IMR-90 (cell line): ENCODE measurements at regions not wholly inside any gene's neighbourhood (a gene's known extent, or its start where the extent isn't known, plus 50 kb on each side); places are given as distances from the start of the nearest gene placed in this dataset.

Experiments used
- ATAC-seq: fragments of 200-7000 bp; cut with Tn5 transposase; 2 replicates; pipeline ENCODE4 v1.9.1; 2020; ENCODE audit warnings: low read depth, mild to moderate bottlenecking, moderate library complexity
- BruUV-seq: library from RNA; stranded (reverse); fragments of 400-500 nt; replicated peaks from 2 replicates; lab custom pipeline; 2021; lab: Mats Ljungman, UMichigan
- CTCF ChIA-PET: fragments of 300-600 bp; formaldehyde crosslinking; extraction: SDS; loops from one replicate; lab custom pipeline; 2021; ENCODE audit warnings: antibody characterized with exemption; lab: Yijun Ruan, JAX
- POLR2A ChIA-PET: fragments of 300-600 bp; sonication (Branson Sonifier 250); formaldehyde crosslinking; loops from one replicate; lab custom pipeline; 2022; ENCODE audit warnings: antibody characterized with exemption; ENCODE audit not compliant: unreplicated experiment; lab: Charles Lee
- DNase-seq: peaks from one replicate; pipeline ENCODE4 v3.0.0; 2013
- H2AFZ ChIP-seq: replicated peaks from 2 replicates; pipeline ENCODE3; 2013; ENCODE audit warnings: low read length, mild to moderate bottlenecking; ENCODE audit not compliant: poor library complexity
- H2AK5ac ChIP-seq: 2 replicates; pipeline ENCODE4 v1.6.1; 2013; ENCODE audit warnings: low read depth, low read length, inconsistent platforms
- H2AK9ac ChIP-seq: replicated peaks from 2 replicates; pipeline ENCODE3; 2013; ENCODE audit warnings: mild to moderate bottlenecking, low read depth, low read length, moderate library complexity; ENCODE audit not compliant: poor library complexity
- H2BK120ac ChIP-seq: 2 replicates; pipeline ENCODE4 v1.6.1; 2013; ENCODE audit warnings: low read depth, low read length, inconsistent platforms
- H2BK15ac ChIP-seq: 3 replicates; pipeline ENCODE4 v1.6.1; 2013; ENCODE audit warnings: low read depth, low read length, inconsistent platforms
- H2BK20ac ChIP-seq: 2 replicates; pipeline ENCODE4 v1.6.1; 2013; ENCODE audit warnings: low read depth, mild to moderate bottlenecking, inconsistent platforms, low read length, moderate library complexity
- H2BK5ac ChIP-seq: 2 replicates; pipeline ENCODE4 v1.6.1; 2013; ENCODE audit warnings: mild to moderate bottlenecking, low read depth, low read length, inconsistent platforms; ENCODE audit not compliant: poor library complexity, severe bottlenecking
- H3K14ac ChIP-seq: replicated peaks from 2 replicates; pipeline ENCODE4 v1.6.1; 2013; ENCODE audit warnings: low read depth, low read length, inconsistent platforms
- H3K18ac ChIP-seq: 2 replicates; pipeline ENCODE4 v1.6.1; 2013; ENCODE audit warnings: low read depth, low read length, control low read depth
- H3K23ac ChIP-seq: 2 replicates; pipeline ENCODE4 v1.6.1; 2013; ENCODE audit warnings: low read depth, low read length, inconsistent platforms
- H3K27ac ChIP-seq: 2 replicates; pipeline ENCODE4 v1.5.1; 2013; ENCODE audit warnings: mild to moderate bottlenecking, control low read depth, low read length; ENCODE audit not compliant: insufficient read depth
- H3K27me3 ChIP-seq: 2 replicates; pipeline ENCODE4 v1.6.1; 2013; ENCODE audit warnings: low read length; ENCODE audit not compliant: control insufficient read depth, insufficient read depth
- H3K36me3 ChIP-seq: 2 replicates; pipeline ENCODE4 v1.6.1; 2013; ENCODE audit warnings: low read length, mixed read lengths; ENCODE audit not compliant: control insufficient read depth, insufficient read depth
- H3K4ac ChIP-seq: 2 replicates; pipeline ENCODE4 v1.6.1; 2013; ENCODE audit warnings: low read depth, low read length, inconsistent platforms
- H3K4me1 ChIP-seq: 2 replicates; pipeline ENCODE4 v1.6.1; 2013; ENCODE audit warnings: low read length, mixed read lengths; ENCODE audit not compliant: control insufficient read depth, insufficient read depth
- H3K4me2 ChIP-seq: 2 replicates; pipeline ENCODE4 v1.6.1; 2013; ENCODE audit warnings: low read depth, mild to moderate bottlenecking, control low read depth, low read length, moderate library complexity
- H3K4me3 ChIP-seq: 2 replicates; pipeline ENCODE4 v1.5.1; 2013; ENCODE audit warnings: low read depth, mild to moderate bottlenecking, control low read depth, low read length, moderate library complexity; ENCODE audit not compliant: insufficient read depth
- H3K56ac ChIP-seq: 2 replicates; pipeline ENCODE4 v1.6.1; 2013; ENCODE audit warnings: low read length, inconsistent platforms; ENCODE audit not compliant: insufficient read depth; ENCODE audit errors: extremely low read depth
- H3K79me1 ChIP-seq, 2 experiments: 2 replicates each; pipeline ENCODE4 v1.6.1; 2013; ENCODE audit warnings: low read length in 2 of 2, inconsistent platforms in 1 of 2, low read depth in 1 of 2
- H3K9ac ChIP-seq: 2 replicates; pipeline ENCODE4 v1.6.1; 2013; ENCODE audit warnings: low read depth, low read length, control low read depth
- H3K9me1 ChIP-seq: 2 replicates; pipeline ENCODE4 v1.6.1; 2013; ENCODE audit warnings: low read length, inconsistent platforms; ENCODE audit not compliant: insufficient read depth
- H3K9me3 ChIP-seq: 2 replicates; pipeline ENCODE4 v1.6.1; 2013; ENCODE audit warnings: low read length; ENCODE audit not compliant: control insufficient read depth, insufficient read depth
- H4K20me1 ChIP-seq: 2 replicates; pipeline ENCODE4 v1.6.1; 2013; ENCODE audit warnings: low read length, inconsistent platforms; ENCODE audit not compliant: insufficient read depth
- H4K5ac ChIP-seq: 2 replicates; pipeline ENCODE4 v1.6.1; 2013; ENCODE audit warnings: mild to moderate bottlenecking, low read depth, low read length, control low read depth
- H4K8ac ChIP-seq, 2 experiments: 2 replicates each; pipeline ENCODE4 v1.6.1; 2013; ENCODE audit warnings: low read depth in 2 of 2, low read length in 2 of 2, control low read depth in 1 of 2, inconsistent platforms in 1 of 2
- H4K91ac ChIP-seq: 2 replicates; pipeline ENCODE4 v1.6.1; 2013; ENCODE audit warnings: low read depth, low read length, inconsistent platforms; ENCODE audit not compliant: insufficient read depth
- BHLHE40 ChIP-seq: fragments of 150-350 bp; IDR thresholded peaks from 2 replicates; pipeline ENCODE4 v1.6.1; 2016; ENCODE audit warnings: mild to moderate bottlenecking, low read depth, low read length
- CEBPB ChIP-seq: IDR thresholded peaks from 2 replicates; pipeline ENCODE4 v1.6.1; 2012; ENCODE audit warnings: low read depth, low read length, improper control_type of control experiment
- ELK1 ChIP-seq: fragments of 150-350 bp; IDR thresholded peaks from 2 replicates; pipeline ENCODE4 v1.6.1; 2016; ENCODE audit warnings: low read depth, mild to moderate bottlenecking, low read length, moderate library complexity, borderline replicate concordance
- MAFK ChIP-seq: IDR thresholded peaks from 2 replicates; pipeline ENCODE4 v1.6.1; 2012; ENCODE audit warnings: low read depth, low read length, improper control_type of control experiment
- MXI1 ChIP-seq: IDR thresholded peaks from 2 replicates; pipeline ENCODE4 v1.6.1; 2012; ENCODE audit warnings: low read depth, mild to moderate bottlenecking, low read length, moderate library complexity, borderline replicate concordance
- NFE2L2 ChIP-seq: fragments of 150-350 bp; IDR thresholded peaks from 2 replicates; pipeline ENCODE4 v1.6.1; 2016; ENCODE audit warnings: low read depth, mild to moderate bottlenecking, low read length
- POLR2A ChIP-seq: IDR thresholded peaks from 2 replicates; pipeline ENCODE4 v1.6.1; 2012; ENCODE audit warnings: mild to moderate bottlenecking, low read depth, low read length
- RCOR1 ChIP-seq: IDR thresholded peaks from 2 replicates; pipeline ENCODE4 v1.6.1; 2012; ENCODE audit warnings: mild to moderate bottlenecking, low read length, improper control_type of control experiment; ENCODE audit not compliant: insufficient replicate concordance
- RFX5 ChIP-seq: IDR thresholded peaks from 2 replicates; pipeline ENCODE4 v1.8.0; 2012; ENCODE audit warnings: low read depth, mild to moderate bottlenecking, low read length, moderate library complexity
- SMC3 ChIP-seq: fragments of 150-350 bp; IDR thresholded peaks from 2 replicates; pipeline ENCODE4 v1.6.1; 2016; ENCODE audit warnings: low read depth, mild to moderate bottlenecking, antibody characterized with exemption, low read length, moderate library complexity
- USF2 ChIP-seq: fragments of 150-350 bp; IDR thresholded peaks from 2 replicates; pipeline ENCODE4 v1.6.1; 2017; ENCODE audit warnings: mild to moderate bottlenecking, antibody characterized with exemption, low read length, low read depth
- WGBS, 2 experiments: methylation state at CpG; one replicate each; pipeline versions ENCODE4 v1.1.5 to v1.1.7; 2013; ENCODE audit warnings: missing lambda C conversion rate in 2 of 2; ENCODE audit not compliant: insufficient read length in 1 of 2; ENCODE audit errors: extremely low coverage in 2 of 2; 5-methylcytosine and 5-hydroxymethylcytosine counted together
- dilution Hi-C: fragments of 300-500 bp; cut with HindIII; formaldehyde crosslinking; loops from one replicate; pipeline ENCODE4 v1.14.3; 2018; ENCODE audit warnings: low sequenced_read_pairs; ENCODE audit not compliant: unreplicated experiment
- in situ Hi-C: fragments of 300-500 bp; cut with MboI; formaldehyde crosslinking; loops from 3 replicates; pipeline ENCODE4 v1.14.3; 2019; ENCODE audit warnings: low sequenced_read_pairs, inconsistent platforms, mixed read lengths
- intact Hi-C: fragments of 100-400 bp; cut with micrococcal nuclease; formaldehyde crosslinking; loops from 2 replicates; pipeline ENCODE4 v1.10.0; 2022
- TF ChIP-seq, protein P1 (sequence below): conservative IDR thresholded peaks from 2 replicates; pipeline ENCODE4 v1.5.1; 2012; ENCODE audit warnings: mild to moderate bottlenecking, low read depth, low read length, improper control_type of control experiment

GRCh38 chr18:39031647-39032046 lies 1466.0 kb upstream of the CELF4 start:
- ChIA-PET POLR2A (no interaction called here), CTCF (no interaction called here)
- no TSS peak for BruUV-seq
- ATAC-seq (no peak), DNase-seq (no peak)
- no peaks in the 10 kb centered on the region for H3K9me1 ChIP-seq
- no peaks in the 10 kb centered on the region for H3K9me3 ChIP-seq
- H2BK15ac ChIP-seq = no peak overlapping the region
- no peaks in the 10 kb centered on the region for H3K36me3 ChIP-seq
- H3K79me1 ChIP-seq = no peaks in the 10 kb centered on the region
- no peaks in the 10 kb centered on the region for H4K20me1 ChIP-seq
- in situ Hi-C loops (no loop called here), dilution Hi-C loops (no loop called here), intact Hi-C loops (no loop called here)
- no peak overlapping the region for H2AK9ac ChIP-seq
- H3K4me1 ChIP-seq = no peaks in the 10 kb centered on the region
- no peak overlapping the region for H4K5ac ChIP-seq
- no peak overlapping the region for H3K27ac ChIP-seq
- no peak overlapping the region for H3K9ac ChIP-seq
- H2BK5ac ChIP-seq = no peak overlapping the region
- H2BK120ac ChIP-seq = no peak overlapping the region
- no peaks in the 10 kb centered on the region for H3K27me3 ChIP-seq
- H4K8ac ChIP-seq = no peak overlapping the region
- no CpG with 5 or more reads among the region's 3 CpGs for WGBS, 2 experiments
- no peak overlapping the region for H3K4me2 ChIP-seq
- no peak overlapping the region for H2BK20ac ChIP-seq
- H3K56ac ChIP-seq = no peak overlapping the region
- H2AK5ac ChIP-seq = no peak overlapping the region
- no peak overlapping the region for H4K91ac ChIP-seq
- H2AFZ ChIP-seq = no peak overlapping the region
- no peak overlapping the region for H3K4ac ChIP-seq
- no peak overlapping the region for H3K18ac ChIP-seq
- H3K4me3 ChIP-seq = no peak overlapping the region
- no peak overlapping the region for H3K14ac ChIP-seq
- H3K23ac ChIP-seq = no peak overlapping the region
- TF ChIP-seq RCOR1 (no peak), BHLHE40 (no peak), CEBPB (no peak), USF2 (no peak), ELK1 (no peak), MAFK (no peak), SMC3 (no peak), MXI1 (no peak), NFE2L2 (no peak), POLR2A (no peak), RFX5 (no peak)
- TF ChIP-seq, protein P1, sequence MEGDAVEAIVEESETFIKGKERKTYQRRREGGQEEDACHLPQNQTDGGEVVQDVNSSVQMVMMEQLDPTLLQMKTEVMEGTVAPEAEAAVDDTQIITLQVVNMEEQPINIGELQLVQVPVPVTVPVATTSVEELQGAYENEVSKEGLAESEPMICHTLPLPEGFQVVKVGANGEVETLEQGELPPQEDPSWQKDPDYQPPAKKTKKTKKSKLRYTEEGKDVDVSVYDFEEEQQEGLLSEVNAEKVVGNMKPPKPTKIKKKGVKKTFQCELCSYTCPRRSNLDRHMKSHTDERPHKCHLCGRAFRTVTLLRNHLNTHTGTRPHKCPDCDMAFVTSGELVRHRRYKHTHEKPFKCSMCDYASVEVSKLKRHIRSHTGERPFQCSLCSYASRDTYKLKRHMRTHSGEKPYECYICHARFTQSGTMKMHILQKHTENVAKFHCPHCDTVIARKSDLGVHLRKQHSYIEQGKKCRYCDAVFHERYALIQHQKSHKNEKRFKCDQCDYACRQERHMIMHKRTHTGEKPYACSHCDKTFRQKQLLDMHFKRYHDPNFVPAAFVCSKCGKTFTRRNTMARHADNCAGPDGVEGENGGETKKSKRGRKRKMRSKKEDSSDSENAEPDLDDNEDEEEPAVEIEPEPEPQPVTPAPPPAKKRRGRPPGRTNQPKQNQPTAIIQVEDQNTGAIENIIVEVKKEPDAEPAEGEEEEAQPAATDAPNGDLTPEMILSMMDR = no peak
